ENCODE measurements at regions not wholly inside any gene's neighbourhood (a gene's known extent, or its start where the extent isn't known, plus 50 kb on each side); places are given as distances from the start of the nearest gene placed in this dataset.
"Not testable (repeated sequence)": the region's sequence is repeated elsewhere in the genome, so short reads cannot be mapped to it uniquely, and the experiment has no call there.

- Histone ChIP-seq H3K27me3 (ENCODE audit: control insufficient read depth, insufficient read depth, low read length) (no peaks in the 10 kb centered on the region), H3K4me1 (peaks cover 12% of the 10 kb centered on the region), H3K79me2 (no peaks in the 10 kb centered on the region), H2AFZ (no peak overlapping the region), H3K9me3 (ENCODE audit: control insufficient read depth, low read length) (no peaks in the 10 kb centered on the region), H3K9ac (no peak overlapping the region), H3K36me3 (ENCODE audit: control insufficient read depth, insufficient read depth, low read length) (no peaks in the 10 kb centered on the region), H3K4me2 (ENCODE audit: low read length) (no peak overlapping the region), H3K4me3 (ENCODE audit: low read depth, low read length) (no peak overlapping the region), H3K27ac (no peak overlapping the region)
- TF ChIP-seq CTCF (IDR thresholded peaks at IDR 0.05): no peak
Observed at GRCh38 chr7:36055207-36055606, 97.8 kb upstream of the EEPD1 start.

GRCh38 chr7:36057323-36057722 is 95.7 kb upstream of the EEPD1 start:
- no peak overlapping the region for H3K4me2 ChIP-seq (ENCODE audit: low read length)
- H3K9ac ChIP-seq: no peak overlapping the region
- no peak overlapping the region for H3K4me3 ChIP-seq (ENCODE audit: low read depth, low read length)
- peaks cover 15% of the 10 kb centered on the region for H3K4me1 ChIP-seq
- H3K79me2 ChIP-seq: no peaks in the 10 kb centered on the region
- no peak overlapping the region for H2AFZ ChIP-seq
- H3K27me3 ChIP-seq (ENCODE audit: control insufficient read depth, insufficient read depth, low read length): no peaks in the 10 kb centered on the region
- no peak overlapping the region for H3K27ac ChIP-seq
- no peaks in the 10 kb centered on the region for H3K36me3 ChIP-seq (ENCODE audit: control insufficient read depth, insufficient read depth, low read length)
- no peaks in the 10 kb centered on the region for H3K9me3 ChIP-seq (ENCODE audit: control insufficient read depth, low read length)
- TF ChIP-seq CTCF (IDR thresholded peaks at IDR 0.05): no peak

GRCh38 chr7:36058020-36058592 is 94.9 kb upstream of the EEPD1 start:
- no peak overlapping the region for H3K4me2 ChIP-seq (ENCODE audit: low read length)
- no peaks in the 10 kb centered on the region for H3K36me3 ChIP-seq (ENCODE audit: control insufficient read depth, insufficient read depth, low read length)
- no peak overlapping the region for H3K4me3 ChIP-seq (ENCODE audit: low read depth, low read length)
- H2AFZ ChIP-seq: no peak overlapping the region
- no peaks in the 10 kb centered on the region for H3K79me2 ChIP-seq
- H3K9me3 ChIP-seq (ENCODE audit: control insufficient read depth, low read length): no peaks in the 10 kb centered on the region
- no peak overlapping the region for H3K9ac ChIP-seq
- TF ChIP-seq CTCF (IDR thresholded peaks at IDR 0.05): no peak
- peaks cover 15% of the 10 kb centered on the region for H3K4me1 ChIP-seq
- H3K27ac ChIP-seq: no peak overlapping the region
- H3K27me3 ChIP-seq (ENCODE audit: control insufficient read depth, insufficient read depth, low read length): no peaks in the 10 kb centered on the region

GRCh38 chr7:36060388-36060787 is 92.7 kb upstream of the EEPD1 start:
- H3K9ac ChIP-seq: not testable (repeated sequence)

GRCh38 chr7:36062154-36062815 is 90.8 kb upstream of the EEPD1 start:
- Histone ChIP-seq H3K9me3 (ENCODE audit: control insufficient read depth, low read length) (no peaks in the 10 kb centered on the region), H2AFZ (no peak overlapping the region), H3K4me1 (peaks cover 15% of the 10 kb centered on the region), H3K4me2 (ENCODE audit: low read length) (no peak overlapping the region), H3K9ac (no peak overlapping the region), H3K36me3 (ENCODE audit: control insufficient read depth, insufficient read depth, low read length) (no peaks in the 10 kb centered on the region), H3K27ac (no peak overlapping the region), H3K27me3 (ENCODE audit: control insufficient read depth, insufficient read depth, low read length) (no peaks in the 10 kb centered on the region), H3K4me3 (ENCODE audit: low read depth, low read length) (no peak overlapping the region), H3K79me2 (no peaks in the 10 kb centered on the region)
- TF ChIP-seq CTCF (IDR thresholded peaks at IDR 0.05): no peak

More at GRCh38 chr7:36060388-36060787, 92.7 kb upstream of the EEPD1 start:
- not testable (repeated sequence) for H3K9me3 ChIP-seq (ENCODE audit: control insufficient read depth, low read length); H2AFZ ChIP-seq; H3K27me3 ChIP-seq (ENCODE audit: control insufficient read depth, insufficient read depth, low read length); H3K4me3 ChIP-seq (ENCODE audit: low read depth, low read length); H3K4me2 ChIP-seq (ENCODE audit: low read length); H3K36me3 ChIP-seq (ENCODE audit: control insufficient read depth, insufficient read depth, low read length); H3K27ac ChIP-seq; H3K79me2 ChIP-seq
- H3K4me1 ChIP-seq: peaks cover 15% of the 10 kb centered on the region

All from parathyroid adenoma (tissue), 2 donors.